ENCODE measurements at regions not wholly inside any gene's neighbourhood (a gene's known extent, or its start where the extent isn't known, plus 50 kb on each side); places are given as distances from the start of the nearest gene placed in this dataset.

DNA sequence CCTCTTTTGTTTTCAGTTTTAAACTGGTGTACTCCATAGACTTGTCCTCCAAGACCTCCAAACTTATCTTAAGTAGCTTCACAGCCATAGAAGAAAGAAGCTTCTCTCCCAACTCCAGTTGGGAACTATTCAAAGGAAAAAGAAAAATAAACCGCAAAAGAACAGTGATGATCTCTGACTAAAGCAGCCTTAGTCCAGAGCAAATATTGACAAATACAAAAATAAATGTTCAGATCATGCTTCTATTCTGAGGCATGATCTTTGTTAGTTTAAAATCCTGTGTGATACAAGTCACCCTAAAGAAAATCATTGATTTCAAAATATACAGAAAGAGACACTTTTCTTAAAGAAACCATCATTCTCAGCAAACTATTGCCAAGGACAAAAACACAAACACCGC lies 373.0 kb upstream of the SMIM30 start:
- ChIA-PET CTCF (no interaction called here), POLR2A (no interaction called here), SMC1A (ENCODE audit: uncharacterized antibody, unreplicated experiment) (no interaction called here), RAD21 (ENCODE audit: unreplicated experiment) (no interaction called here)
- H3K79me2 ChIP-seq (ENCODE audit: control insufficient read depth, insufficient read depth, low read length) = no peaks in the 10 kb centered on the region
- intact Hi-C loops (cut with micrococcal nuclease; ENCODE audit: unreplicated experiment) (no loop called here), in situ Hi-C loops (cut with MboI) (no loop called here)
- H3K36me3 ChIP-seq (ENCODE audit: control insufficient read depth in 2 of 2, insufficient read depth in 2 of 2, low read length in 1 of 2) = no peaks in the 10 kb centered on the region
- no peak overlapping the region for H2AFZ ChIP-seq (ENCODE audit: control insufficient read depth, low read depth, low read length)
- H3K4me3 ChIP-seq = no peak overlapping the region
- WGBS (ENCODE audit: insufficient coverage, insufficient replicate concordance, low lambda C conversion rate, missing lambda C conversion rate) = 38% methylated on average over 2 of the region's 2 CpGs
- ATAC-seq (no peak), DNase-seq (ENCODE audit: low read depth, low spot score) (no peak), FAIRE-seq (no peak)
- H3K4me2 ChIP-seq (ENCODE audit: control insufficient read depth, insufficient read depth) = no peak overlapping the region
- H3K27me3 ChIP-seq (replicated peaks in 1 of 2; ENCODE audit: control insufficient read depth in 2 of 2, insufficient read depth in 2 of 2, low read length in 1 of 2) = no peaks in the 10 kb centered on the region
- no peaks in the 10 kb centered on the region for H3K9me3 ChIP-seq (replicated peaks; ENCODE audit: control insufficient read depth, insufficient read depth, low read length)
- H3K27ac ChIP-seq (ENCODE audit: control insufficient read depth, insufficient read depth) = no peak overlapping the region
- BruUV-seq (replicated peaks) = no TSS peak
- no peaks in the 10 kb centered on the region for H3K4me1 ChIP-seq (ENCODE audit: control insufficient read depth, insufficient read depth, low read length)
- H4K20me1 ChIP-seq (ENCODE audit: control insufficient read depth, insufficient read depth) = no peaks in the 10 kb centered on the region
- no peak overlapping the region for H3K9ac ChIP-seq (ENCODE audit: control insufficient read depth, insufficient read depth, low read length)
- TF ChIP-seq, protein P1, sequence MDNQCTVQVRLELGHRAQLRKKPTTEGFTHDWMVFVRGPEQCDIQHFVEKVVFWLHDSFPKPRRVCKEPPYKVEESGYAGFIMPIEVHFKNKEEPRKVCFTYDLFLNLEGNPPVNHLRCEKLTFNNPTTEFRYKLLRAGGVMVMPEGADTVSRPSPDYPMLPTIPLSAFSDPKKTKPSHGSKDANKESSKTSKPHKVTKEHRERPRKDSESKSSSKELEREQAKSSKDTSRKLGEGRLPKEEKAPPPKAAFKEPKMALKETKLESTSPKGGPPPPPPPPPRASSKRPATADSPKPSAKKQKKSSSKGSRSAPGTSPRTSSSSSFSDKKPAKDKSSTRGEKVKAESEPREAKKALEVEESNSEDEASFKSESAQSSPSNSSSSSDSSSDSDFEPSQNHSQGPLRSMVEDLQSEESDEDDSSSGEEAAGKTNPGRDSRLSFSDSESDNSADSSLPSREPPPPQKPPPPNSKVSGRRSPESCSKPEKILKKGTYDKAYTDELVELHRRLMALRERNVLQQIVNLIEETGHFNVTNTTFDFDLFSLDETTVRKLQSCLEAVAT (IDR thresholded peaks at IDR 0.05) = no peak
- no peak for TF ChIP-seq ETV6 (conservative IDR thresholded peaks at IDR 0.05 in 1 of 2, IDR thresholded peaks at IDR 0.05 in 1 of 2; ENCODE audit: borderline replicate concordance in 1 of 2, low read depth in 1 of 2)
- TF ChIP-seq, protein P2, sequence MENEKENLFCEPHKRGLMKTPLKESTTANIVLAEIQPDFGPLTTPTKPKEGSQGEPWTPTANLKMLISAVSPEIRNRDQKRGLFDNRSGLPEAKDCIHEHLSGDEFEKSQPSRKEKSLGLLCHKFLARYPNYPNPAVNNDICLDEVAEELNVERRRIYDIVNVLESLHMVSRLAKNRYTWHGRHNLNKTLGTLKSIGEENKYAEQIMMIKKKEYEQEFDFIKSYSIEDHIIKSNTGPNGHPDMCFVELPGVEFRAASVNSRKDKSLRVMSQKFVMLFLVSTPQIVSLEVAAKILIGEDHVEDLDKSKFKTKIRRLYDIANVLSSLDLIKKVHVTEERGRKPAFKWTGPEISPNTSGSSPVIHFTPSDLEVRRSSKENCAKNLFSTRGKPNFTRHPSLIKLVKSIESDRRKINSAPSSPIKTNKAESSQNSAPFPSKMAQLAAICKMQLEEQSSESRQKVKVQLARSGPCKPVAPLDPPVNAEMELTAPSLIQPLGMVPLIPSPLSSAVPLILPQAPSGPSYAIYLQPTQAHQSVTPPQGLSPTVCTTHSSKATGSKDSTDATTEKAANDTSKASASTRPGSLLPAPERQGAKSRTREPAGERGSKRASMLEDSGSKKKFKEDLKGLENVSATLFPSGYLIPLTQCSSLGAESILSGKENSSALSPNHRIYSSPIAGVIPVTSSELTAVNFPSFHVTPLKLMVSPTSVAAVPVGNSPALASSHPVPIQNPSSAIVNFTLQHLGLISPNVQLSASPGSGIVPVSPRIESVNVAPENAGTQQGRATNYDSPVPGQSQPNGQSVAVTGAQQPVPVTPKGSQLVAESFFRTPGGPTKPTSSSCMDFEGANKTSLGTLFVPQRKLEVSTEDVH (IDR thresholded peaks at IDR 0.05; ENCODE audit: low read depth, partially characterized antibody) = no peak
- no peak for TF ChIP-seq ASH2L (IDR thresholded peaks at IDR 0.05; ENCODE audit: borderline replicate concordance, low read depth)
- no peak for TF ChIP-seq YBX1 (IDR thresholded peaks at IDR 0.05)
- TF ChIP-seq BHLHE40 (IDR thresholded peaks at IDR 0.05; ENCODE audit: borderline replicate concordance in 1 of 2, low read depth in 2 of 2, low read length in 1 of 2) = no peak
- TF ChIP-seq, protein P3, sequence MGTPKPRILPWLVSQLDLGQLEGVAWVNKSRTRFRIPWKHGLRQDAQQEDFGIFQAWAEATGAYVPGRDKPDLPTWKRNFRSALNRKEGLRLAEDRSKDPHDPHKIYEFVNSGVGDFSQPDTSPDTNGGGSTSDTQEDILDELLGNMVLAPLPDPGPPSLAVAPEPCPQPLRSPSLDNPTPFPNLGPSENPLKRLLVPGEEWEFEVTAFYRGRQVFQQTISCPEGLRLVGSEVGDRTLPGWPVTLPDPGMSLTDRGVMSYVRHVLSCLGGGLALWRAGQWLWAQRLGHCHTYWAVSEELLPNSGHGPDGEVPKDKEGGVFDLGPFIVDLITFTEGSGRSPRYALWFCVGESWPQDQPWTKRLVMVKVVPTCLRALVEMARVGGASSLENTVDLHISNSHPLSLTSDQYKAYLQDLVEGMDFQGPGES (IDR thresholded peaks at IDR 0.05) = no peak
- no peak for TF ChIP-seq POLR2AphosphoS2 (IDR thresholded peaks at IDR 0.05; ENCODE audit: low read depth, low read length)
- no peak for TF ChIP-seq ZNF207 (IDR thresholded peaks at IDR 0.05; ENCODE audit: borderline replicate concordance)
- no peak for TF ChIP-seq DPF2 (IDR thresholded peaks at IDR 0.05)
- TF ChIP-seq, protein P4, sequence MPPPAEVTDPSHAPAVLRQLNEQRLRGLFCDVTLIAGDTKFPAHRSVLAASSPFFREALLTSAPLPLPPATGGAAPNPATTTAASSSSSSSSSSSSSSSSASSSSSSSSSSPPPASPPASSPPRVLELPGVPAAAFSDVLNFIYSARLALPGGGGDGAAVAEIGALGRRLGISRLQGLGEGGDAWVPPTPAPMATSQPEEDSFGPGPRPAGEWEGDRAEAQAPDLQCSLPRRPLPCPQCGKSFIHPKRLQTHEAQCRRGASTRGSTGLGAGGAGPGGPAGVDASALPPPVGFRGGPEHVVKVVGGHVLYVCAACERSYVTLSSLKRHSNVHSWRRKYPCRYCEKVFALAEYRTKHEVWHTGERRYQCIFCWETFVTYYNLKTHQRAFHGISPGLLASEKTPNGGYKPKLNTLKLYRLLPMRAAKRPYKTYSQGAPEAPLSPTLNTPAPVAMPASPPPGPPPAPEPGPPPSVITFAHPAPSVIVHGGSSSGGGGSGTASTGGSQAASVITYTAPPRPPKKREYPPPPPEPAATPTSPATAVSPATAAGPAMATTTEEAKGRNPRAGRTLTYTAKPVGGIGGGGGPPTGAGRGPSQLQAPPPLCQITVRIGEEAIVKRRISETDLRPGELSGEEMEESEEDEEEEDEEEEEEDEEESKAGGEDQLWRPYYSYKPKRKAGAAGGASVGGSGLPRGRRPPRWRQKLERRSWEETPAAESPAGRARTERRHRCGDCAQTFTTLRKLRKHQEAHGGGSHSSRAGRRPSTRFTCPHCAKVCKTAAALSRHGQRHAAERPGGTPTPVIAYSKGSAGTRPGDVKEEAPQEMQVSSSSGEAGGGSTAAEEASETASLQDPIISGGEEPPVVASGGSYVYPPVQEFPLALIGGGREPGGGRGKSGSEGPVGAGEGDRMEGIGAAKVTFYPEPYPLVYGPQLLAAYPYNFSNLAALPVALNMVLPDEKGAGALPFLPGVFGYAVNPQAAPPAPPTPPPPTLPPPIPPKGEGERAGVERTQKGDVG (CRISPR knock-in tag; IDR thresholded peaks at IDR 0.05) = no peak
- no peak for TF ChIP-seq NFXL1 (IDR thresholded peaks at IDR 0.05; ENCODE audit: borderline replicate concordance)
- TF ChIP-seq, protein P5, sequence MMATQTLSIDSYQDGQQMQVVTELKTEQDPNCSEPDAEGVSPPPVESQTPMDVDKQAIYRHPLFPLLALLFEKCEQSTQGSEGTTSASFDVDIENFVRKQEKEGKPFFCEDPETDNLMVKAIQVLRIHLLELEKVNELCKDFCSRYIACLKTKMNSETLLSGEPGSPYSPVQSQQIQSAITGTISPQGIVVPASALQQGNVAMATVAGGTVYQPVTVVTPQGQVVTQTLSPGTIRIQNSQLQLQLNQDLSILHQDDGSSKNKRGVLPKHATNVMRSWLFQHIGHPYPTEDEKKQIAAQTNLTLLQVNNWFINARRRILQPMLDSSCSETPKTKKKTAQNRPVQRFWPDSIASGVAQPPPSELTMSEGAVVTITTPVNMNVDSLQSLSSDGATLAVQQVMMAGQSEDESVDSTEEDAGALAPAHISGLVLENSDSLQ (IDR thresholded peaks at IDR 0.05) = no peak
- TF ChIP-seq RFX5 (IDR thresholded peaks at IDR 0.05; ENCODE audit: low read depth, low read length) = no peak
- no peak for TF ChIP-seq TBL1XR1 (IDR thresholded peaks at IDR 0.05; ENCODE audit: low read depth, low read length)
- no peak for TF ChIP-seq JUNB (IDR thresholded peaks at IDR 0.05)
